Posterior vena cava (tissue), 2 donors: ENCODE measurements at regions not wholly inside any gene's neighbourhood (a gene's known extent, or its start where the extent isn't known, plus 50 kb on each side); places are given as distances from the start of the nearest gene placed in this dataset.
"Not testable (repeated sequence)": the region's sequence is repeated elsewhere in the genome, so short reads cannot be mapped to it uniquely, and the experiment has no call there.

ENCODE experiments used
- DNase-seq: peaks from one replicate; pipeline ENCODE4 v3.0.0-alpha.2; 2020; ENCODE audit warnings: low spot score
- intact Hi-C, 2 donors: fragments of 100-400 bp; cut with DNase I; formaldehyde crosslinking; loops; one replicate each; pipeline versions ENCODE4 v1.14.1 to v1.14.2; 2022 to 2023
- donor health status: DM: yes; HTN: yes; CAD: no.
- donor health status: DM: yes; HTN: yes; CAD: no.

DNA sequence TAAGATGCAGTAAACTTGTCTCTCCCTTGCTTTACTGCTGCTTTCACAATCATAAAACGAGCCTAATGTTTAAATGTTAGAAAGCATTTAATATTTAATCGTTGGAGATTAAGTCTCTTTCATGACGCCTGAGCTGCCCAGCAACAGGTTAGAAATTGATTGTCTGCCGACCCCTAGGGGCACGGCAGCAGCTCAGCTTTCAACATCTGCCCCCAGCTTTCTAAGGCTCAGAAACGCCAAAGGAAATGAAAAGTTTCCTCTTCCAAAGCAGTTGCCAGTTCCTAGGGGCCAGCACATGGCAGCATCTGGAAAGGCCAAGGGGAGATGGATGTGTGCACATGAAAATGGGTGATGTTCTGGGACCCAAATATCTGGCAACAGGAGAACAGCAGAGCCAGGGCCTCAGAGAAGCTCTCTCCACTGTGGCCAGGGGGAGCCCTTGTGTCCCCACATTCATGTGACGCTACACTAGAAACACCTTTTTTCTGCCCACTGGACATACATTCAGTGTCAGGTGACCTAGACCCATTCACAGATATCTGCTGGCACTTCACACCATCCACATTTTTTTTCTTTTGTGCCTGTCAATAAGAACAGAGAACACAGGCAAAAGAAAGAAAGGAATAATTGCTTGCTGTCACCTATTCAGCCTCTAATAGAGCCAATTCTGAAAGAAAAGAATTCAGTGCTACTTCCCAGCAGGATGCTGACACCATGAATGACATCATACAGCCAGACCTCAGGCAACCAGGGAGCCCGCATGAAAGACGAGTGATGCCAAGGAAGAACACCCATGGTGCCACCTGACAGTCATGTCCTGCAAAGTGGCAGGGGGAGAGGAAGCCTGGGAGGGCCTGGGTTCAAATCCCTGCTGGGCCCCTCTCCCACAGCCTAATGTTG, 205.0 kb upstream of the TAS2R1 start:
- no peak for DNase-seq
- intact Hi-C loops = loop anchor here in 1 of 2 donors (5.0 kb wide), 1 partner anchor 1253 kb away; no protein-coding TSS in a partner anchor

- no peak for DNase-seq
- intact Hi-C loops = no loop called here
Observed at GRCh38 chr5:9833871-9834270, 203.7 kb upstream of the TAS2R1 start.

DNA sequence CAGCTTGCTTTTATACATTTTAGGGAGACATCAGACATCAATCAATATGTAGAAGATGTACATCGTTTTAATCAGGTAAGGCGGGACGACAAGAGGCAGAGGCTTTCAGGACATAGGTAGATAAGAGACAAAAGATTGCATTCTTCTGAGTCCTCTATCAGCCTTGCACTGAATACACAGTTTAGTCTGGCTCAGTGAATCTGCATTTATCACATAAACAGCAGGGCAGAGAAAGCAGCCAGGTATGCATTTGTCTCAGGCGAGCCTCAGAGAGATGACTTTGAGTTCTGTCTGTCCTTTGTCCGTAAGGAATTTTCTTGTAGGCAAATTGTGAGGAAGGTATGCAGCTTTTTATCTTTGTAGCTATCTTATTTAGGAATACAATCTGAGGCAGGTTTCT, 202.8 kb upstream of the TAS2R1 start:
- DNase-seq = no peak
- intact Hi-C loops = no loop called here

DNA sequence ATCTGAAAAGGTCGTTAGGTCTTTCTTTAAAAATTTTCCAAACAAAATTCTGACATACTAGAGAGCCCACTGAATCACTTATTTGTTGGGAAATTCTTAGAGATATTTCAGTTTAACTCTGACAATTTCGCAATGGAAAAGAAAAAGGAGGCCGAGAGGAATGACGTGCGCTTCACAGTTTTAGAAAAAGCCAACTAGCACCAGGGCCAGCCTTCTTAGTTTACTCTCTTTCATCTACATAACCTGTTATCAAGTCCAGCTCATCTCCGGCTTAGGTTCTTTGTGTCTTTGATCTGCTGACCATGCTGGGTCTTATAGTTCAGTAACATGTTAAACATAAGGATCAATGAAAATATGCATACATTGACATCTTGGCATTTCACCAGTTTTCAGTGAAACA, 201.7 kb upstream of the TAS2R1 start:
- no peak for DNase-seq
- intact Hi-C loops = no loop called here

- DNase-seq = no peak
- intact Hi-C loops = no loop called here
Observed at GRCh38 chr5:9830184-9830583, 200.0 kb upstream of the TAS2R1 start.

DNA sequence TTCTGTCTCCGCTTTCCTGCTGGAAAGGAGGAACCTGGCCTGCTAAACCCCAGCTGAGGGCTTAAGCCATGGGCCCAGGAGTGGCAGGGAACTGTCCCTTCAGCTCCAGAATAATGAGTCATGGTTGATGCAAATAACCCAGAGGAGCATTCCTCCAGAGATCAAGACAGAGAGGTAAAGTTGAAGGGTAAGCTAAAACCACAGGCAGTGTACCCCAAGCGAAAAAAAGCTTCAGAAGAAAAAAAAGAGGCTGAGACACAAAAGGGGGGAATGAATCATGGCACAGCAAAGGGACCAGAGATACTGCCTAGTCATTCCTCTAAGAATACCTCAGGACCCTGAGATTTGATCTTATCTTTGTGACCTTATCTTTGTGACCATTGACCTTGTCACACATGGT, 199.5 kb upstream of the TAS2R1 start:
- intact Hi-C loops = no loop called here
- no peak for DNase-seq

DNA sequence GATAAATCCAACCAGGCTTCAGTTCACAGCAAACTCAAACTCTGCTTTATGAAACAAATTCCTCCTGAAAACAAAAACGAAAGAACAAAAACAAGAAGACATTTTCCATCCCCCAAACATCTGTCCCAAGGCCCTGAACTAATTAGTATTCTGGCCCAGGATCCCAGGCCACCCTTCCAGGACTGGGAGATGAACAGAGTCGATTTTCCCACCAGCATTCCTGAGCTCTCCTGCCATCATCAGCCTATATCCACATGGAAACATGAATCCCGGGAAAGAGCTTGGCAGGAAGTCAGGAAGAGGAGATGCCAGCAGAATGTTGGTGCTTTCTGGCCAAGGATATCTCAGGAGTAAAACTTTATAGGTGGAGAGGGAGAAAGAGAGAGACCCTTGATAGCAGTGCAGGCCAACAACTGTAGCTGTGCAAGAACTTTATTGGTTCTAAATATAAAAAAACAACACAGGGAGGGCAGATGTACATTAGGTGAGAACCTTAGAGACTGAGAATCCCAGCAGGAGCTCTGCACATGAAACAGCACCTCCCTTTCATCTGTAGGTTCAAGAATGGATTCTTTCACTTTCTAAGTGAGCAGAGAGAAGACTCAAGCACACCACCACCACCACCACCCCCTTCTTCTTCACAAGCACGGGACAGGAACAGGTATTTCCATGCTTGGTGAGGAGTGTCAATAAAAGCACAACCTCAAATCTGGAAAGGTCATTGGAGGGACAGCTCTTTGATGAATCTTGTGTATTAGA, 190.7 kb upstream of the TAS2R1 start:
- intact Hi-C loops = no loop called here
- no peak for DNase-seq

DNA sequence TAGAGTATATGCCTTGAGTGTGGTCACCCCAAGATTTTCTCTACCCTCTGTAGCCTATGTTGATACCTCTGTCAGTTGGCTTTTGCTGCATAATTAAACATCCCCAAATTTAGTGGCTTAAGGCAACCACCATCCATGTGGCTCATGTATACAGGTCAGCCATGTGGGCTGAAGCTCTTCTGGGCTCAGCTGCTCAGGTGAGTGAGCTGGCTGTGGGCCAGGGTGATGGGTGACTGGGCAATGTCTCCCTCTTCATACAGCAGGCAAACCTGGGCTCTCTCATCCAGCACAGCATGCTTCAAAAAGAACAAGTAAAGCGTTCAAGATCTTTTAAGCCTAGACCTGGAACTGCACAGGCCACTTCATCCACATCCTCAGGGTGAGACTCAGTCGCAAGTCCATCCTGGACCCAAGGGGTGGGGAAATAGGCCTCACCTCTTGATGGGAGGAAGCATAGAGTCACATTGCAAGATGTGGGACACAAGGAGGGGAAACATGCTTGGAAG, 188.2 kb upstream of the TAS2R1 start:
- no peak for DNase-seq
- intact Hi-C loops = no loop called here

- DNase-seq = no peak
- intact Hi-C loops = no loop called here
Observed at GRCh38 chr5:9817819-9818218, 187.7 kb upstream of the TAS2R1 start.

DNA sequence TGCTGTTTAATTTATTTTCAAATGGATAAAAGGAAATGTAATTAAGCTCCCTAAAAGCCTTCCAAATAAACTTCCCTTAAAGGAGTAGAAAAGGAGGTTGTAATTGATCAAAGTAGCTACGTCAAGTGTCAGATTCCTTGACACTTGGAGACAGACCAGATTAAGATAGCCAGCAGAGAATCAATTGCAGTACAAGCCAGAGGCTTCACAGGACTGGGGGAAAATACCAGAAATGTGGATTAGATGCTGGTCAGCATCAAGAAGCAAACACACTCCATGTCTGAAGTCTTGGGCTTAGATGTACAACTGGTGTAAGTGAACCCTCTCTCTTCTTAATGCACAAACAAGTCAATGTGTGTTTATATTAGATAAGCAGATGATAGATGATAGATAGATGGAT, 184.9 kb upstream of the TAS2R1 start:
- intact Hi-C loops = no loop called here
- no peak for DNase-seq

DNA sequence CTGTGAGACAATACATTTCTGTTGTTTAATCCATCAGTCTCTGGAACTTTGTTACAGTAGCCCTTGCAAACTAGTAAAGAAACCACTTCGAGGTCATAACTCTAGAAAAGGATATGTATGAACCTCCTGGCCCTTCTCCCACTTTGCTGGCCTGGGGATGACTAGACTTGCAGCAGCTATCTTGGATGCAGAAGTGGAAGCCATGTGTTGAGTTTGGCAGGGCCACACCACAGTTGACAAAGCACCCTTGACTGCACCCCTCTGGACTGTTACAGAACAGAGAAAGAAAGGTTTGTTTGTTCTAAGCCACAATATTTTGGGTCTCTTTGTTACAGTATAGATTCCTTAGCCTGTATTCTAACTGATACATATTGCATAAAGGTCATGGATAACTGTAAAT, 183.2 kb upstream of the TAS2R1 start:
- intact Hi-C loops = no loop called here
- no peak for DNase-seq

GRCh38 chr5:9807366-9807765, 177.2 kb upstream of the TAS2R1 start:
- DNase-seq, intact Hi-C loops: not testable (repeated sequence)

DNA sequence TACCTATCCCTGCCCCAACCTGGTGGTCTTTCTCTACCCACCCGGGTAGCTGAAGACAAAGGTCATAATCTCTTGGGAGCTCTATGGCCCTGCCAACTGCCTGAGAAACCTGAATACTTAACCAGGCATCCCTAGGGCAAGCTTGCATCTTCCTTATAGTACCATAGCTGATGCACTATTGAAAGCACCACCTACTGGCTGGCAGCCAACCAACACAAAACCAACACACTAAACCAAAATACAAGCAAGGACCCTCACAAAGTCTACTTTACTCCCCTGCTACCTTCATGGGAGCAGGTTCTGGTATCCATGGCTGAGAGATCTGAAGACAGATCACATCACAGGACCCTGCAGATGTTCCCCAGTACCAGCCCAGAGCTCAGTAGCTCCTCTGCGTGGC, 171.8 kb upstream of the TAS2R1 start:
- DNase-seq = no peak

GRCh38 chr5:9799606-9800005, 169.5 kb upstream of the TAS2R1 start:
- DNase-seq = no peak
- intact Hi-C loops = no loop called here

More for the DNA sequence above, 171.8 kb upstream of the TAS2R1 start:
- intact Hi-C loops = no loop called here

DNA sequence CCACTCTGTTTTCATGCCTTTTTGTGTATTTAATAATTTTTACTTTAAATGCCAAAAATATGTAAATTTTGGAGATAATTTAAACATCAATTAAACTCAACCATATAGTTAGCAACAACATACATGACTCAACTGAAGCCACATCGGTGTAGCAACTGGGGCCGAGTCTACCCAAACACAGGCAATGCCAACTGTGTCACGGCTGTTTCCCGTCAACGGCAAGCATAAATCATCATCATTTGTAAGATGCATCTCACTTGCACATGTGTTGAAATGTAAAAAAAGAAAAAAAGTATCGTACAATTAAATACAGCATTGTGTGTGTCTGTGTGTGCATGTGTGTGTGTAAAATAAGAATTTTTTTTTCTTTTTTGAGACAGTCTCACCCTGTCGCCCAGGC, 160.1 kb upstream of the TAS2R1 start:
- DNase-seq = no peak
- intact Hi-C loops = no loop called here

GRCh38 chr5:9789777-9790176, 159.6 kb upstream of the TAS2R1 start:
- no peak for DNase-seq
- intact Hi-C loops = no loop called here

DNA sequence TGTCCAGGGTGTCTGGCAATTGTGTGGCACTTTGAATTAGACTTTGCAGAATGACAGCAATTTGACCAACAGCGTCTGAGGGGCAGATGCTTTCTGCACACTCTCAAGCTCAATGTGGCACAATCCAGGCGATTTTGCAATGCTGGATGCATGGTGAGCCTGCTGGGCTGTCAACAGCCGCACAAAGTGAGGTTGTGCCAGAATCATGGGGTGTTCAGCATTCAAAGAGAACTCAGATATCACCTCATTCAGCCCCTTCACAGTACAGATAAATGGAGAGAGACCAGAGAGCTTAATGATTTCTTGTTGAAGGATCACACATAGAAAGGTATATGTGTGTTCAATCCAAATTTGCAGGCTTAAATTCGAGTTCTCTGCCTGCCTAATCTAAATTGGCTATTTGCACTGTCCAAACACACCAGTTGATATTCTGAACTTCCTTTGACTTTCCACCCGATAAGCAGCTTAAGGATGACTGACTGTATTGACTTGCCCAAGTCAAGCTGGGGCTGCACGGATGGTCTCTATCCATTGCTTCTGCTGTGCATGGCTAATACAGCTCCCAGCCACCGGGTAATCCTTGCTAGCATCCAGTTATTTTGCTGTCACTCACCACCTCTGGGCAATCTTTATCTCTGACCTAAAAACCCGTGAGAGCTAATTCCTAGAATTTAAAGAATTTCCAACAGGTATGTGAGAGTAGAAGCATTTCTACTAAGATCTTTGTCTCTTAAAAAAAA, 157.9 kb upstream of the TAS2R1 start:
- intact Hi-C loops = no loop called here
- no peak for DNase-seq

GRCh38 chr5:9786380-9787360, 156.5 kb upstream of the TAS2R1 start:
- intact Hi-C loops = no loop called here
- DNase-seq = no peak

- no peak for DNase-seq
- intact Hi-C loops = no loop called here
Observed at GRCh38 chr5:9785751-9786150, 155.6 kb upstream of the TAS2R1 start.
